ENCODE measurements at regions not wholly inside any gene's neighbourhood (a gene's known extent, or its start where the extent isn't known, plus 50 kb on each side); places are given as distances from the start of the nearest gene placed in this dataset.

DNA sequence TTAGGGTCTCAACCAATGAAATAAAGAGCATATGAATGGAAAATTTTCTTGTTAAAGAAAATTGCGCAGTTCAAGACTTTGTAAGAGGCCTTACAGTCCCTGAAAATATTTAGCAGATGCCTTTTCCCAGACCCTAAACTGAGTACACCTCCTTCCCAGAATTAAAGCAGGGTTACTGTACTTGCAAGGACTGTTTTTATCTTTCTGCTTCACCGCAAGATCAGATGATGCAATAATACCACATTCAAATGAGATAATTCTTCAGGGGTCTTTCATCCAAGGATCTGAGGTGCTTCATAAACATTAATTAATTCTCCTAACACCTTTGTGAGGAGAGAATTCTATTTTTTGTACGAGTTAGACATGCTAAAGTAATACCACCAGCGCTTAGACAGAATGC is 1071.8 kb upstream of the PIK3C3 start:
- DNase-seq (ENCODE audit: low spot score), result no peak

DNA sequence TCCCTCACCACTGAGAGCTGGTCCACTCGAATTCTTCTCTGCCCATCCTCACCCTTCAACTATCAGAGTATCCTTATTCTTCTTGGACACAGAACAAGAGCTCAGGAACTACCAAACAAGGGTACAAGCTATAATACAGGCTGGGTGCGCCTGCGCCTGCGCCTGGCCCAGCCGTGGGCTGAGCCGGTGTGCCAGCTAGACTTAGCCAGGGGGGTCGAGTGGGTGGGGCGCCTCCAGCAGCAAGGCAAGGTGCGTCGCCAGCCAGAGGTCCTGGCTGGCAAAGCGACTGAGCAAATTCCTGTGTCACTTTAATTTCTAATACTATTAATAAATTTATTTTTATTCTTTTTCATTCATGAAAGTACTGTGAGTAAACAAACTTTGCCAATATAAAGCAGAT is 1072.6 kb upstream of the PIK3C3 start:
- no peak for DNase-seq (ENCODE audit: low spot score)

DNA sequence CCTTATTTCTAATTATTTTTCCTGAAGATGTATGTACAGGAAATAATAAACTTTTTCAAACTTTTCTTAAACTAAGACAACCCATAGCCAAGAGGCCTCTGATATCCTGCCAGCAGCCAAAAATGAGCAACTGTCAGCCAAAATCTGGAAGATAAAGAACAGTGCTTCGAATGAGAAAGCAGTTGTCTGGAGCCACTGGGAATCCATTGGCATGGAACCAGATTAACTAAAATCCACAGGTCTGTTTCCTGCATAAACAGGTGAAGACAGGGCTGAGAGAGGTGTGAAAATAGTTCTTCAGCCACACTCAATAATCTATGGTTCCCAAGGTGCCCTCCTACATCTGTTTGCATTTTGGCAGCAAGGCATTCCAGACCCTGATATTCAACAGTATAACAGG is 1076.7 kb upstream of the PIK3C3 start:
- DNase-seq (ENCODE audit: low spot score), result no peak

DNA sequence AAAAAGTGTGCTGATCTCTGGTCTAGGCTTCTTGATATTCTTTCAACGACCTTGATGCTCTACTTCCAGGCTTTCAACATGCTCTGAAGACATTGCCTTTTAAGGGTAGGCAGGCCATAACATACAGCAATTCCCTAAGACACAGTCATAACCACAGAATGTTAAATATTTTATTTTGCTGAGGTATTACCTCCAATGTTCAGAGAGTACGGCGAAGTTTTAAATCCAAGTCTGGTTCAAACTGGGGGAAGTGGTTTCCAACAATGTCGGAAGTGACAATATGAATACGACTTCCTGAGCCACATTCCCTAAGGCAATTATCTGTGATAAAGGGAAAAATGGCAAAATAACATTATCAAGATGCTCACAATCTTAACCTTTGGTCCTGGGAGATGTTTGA is 1077.9 kb upstream of the PIK3C3 start:
- no peak for DNase-seq (ENCODE audit: low spot score)

DNA sequence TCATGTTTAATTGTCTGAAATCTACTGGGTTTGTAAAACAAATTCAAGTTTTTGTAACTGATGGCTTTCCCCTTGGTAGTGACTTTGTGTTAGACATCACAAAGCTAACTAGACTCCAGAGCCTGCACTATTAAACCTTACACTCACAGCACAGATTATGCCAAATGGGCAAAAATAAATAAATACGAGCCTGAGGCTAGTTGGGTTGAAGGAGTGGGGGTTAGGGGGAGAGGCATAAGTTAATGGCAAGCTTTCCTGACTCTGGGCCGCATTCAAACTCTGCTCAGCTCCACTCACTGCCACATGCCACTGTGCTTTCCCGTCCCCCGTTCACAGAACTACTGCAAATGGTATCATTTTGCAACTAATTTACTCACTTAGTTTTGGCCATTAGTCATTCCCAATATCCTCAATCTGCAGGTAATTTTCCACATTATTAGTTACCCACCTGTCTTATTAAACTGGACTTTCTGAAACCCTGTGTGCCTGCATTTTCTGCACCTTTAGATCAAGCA is 1079.9 kb upstream of the PIK3C3 start:
- no peak for DNase-seq (ENCODE audit: low spot score)

DNA sequence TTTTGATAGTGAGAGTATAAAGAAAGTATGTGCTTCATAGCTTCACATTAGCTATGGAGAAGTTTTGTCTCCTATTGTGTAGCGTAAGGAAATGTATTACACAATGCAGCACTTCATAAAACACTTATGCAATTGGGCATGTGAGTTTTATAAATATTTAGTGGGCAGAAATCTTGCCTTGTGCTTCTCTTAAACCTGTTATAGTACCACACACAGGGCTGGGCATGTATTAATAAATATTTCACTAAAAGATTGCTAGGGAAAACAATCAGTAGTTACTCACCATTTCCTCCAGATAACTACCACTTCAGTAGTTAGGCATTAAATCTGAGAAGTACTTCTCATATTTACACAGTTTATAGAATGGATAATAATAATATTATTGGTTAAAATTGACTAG is 1080.8 kb upstream of the PIK3C3 start:
- DNase-seq (ENCODE audit: low spot score), result no peak

DNA sequence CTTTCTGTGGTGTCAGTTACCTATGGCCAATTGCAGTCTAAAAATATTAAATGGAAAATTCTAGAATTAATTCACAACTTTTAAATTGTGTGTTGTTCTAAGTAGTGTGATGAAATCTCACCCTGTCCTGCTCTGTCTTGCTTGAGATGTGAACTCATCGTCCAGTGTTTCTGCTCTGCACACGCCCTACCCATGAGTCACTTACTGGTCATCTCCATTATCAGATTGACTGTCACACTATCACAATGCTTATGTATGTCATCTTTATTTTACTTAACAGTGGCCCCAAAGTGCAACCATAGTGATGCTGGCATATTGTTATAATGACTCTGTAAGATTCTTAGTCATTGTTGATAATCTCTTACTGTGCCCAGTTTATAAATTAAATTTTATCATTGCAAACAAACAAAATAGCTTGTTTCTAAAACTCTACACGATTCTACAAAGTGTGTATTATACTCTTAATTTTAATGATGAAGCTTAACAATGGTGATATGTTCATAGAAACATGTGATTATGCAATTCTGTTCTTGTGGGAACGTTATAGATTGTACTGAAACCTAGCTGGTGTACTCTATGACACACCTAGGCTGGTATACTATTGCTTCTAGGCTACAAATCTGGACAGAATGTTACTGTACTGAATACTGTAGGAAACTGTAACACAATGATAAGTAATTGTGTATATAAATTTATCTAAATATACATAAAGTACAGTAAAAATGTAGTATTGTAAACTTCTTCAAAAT is 1086.8 kb upstream of the PIK3C3 start:
- no peak for DNase-seq (ENCODE audit: low spot score)

DNA sequence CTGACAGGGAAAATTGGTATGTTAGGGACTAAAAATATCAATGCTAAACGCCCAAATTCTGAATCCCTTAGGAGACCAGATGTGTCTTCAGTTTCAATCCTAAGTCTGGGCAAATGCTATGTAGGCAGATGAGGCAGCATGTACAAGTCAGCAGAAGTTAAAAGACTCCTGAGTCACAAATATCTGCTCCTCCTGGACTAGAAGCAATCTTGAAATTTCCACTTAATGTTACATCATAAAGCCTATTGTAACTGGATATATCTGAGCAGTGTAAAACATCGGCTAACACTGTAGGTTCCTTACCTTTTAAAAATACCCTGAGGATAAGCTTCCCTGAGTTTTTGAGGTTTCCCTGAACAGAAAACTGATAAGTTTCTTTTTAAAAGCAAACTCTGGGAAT is 1087.6 kb upstream of the PIK3C3 start:
- DNase-seq (ENCODE audit: low spot score), result no peak

DNA sequence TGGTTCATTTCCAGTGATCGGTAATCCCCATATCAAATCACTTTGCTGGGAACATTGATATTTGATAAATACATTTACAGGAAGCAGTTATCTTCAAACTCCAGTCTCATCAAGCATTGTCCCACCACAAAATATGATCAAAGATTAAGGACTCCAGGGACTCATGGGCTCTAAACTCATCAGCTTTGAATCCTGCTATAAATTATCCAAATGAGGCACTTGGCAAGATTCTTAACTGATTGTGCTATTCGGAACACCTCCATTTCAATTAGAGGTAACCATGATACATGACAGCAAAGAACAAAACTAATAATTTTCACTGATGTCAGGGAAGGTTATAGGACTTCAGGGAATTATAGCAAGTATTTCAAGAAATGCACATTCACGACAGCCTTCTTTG is 1088.1 kb upstream of the PIK3C3 start:
- no peak for DNase-seq (ENCODE audit: low spot score)

DNA sequence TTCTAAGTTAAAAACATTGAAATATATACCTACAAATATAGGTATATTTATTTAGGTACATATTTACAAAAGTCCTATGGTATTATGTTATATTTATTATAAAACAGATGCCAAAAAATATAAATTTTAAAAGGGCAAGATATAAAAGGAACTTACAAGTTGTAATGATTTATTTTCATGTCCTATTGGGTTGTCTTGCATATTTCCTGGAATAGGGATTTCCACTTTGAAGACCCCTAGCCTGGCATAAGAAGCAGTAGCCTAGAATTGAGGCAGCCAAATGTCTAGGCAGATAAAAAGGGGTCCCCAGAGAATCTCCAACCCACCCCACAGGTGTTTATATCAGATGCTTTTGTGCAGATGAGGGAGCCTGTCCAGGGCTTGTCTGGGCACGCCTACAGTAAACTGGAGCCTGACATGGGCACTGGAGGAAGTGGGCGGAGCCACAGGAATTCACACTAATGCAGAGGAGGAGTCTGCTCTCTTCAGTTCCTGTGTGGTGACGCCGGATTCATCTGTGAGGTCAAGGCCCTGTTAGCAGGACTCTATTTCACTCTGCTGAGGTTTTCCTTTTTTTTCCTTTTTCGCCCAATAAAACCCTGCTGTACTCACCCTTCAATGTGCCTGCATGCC is 1088.9 kb upstream of the PIK3C3 start:
- DNase-seq (ENCODE audit: low spot score), result no peak

DNA sequence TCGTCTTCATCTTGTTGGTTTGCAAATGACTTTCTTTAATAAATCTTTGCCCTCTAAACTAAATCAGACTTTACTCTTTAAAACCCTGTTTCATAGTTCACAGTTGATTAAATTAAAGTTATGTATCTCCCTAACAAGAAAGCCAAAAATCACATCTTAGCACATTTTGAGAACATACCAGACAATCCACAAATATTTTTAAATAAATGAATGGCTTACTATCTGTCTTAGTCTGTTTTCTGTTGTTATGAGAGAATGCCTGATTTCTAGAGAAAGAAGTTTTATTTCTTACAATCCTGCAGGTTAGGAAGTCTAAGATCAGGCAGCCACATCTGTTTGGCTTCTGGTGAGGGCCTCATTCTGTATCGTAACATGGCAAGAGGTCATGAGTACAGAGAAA is 1090.2 kb upstream of the PIK3C3 start:
- no peak for DNase-seq (ENCODE audit: low spot score)

DNA sequence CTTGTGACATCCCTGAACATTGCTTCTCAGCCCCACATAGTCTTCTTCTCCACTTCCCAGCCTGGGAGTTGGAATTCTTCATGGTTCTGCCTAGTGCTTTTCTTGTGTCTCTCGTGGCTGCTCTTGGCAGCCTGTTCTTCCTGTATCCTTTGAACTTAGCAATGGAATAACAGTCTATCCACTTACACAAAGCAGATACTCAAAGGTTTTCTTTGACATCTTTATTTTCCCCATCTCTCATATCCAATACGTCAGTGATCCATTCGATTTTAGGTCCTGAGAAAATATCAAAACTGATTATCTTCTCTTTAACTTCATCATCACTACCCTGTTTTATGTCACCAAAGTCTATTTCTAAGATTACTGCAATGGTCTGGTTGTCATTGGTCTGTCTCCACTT is 1091.2 kb upstream of the PIK3C3 start:
- DNase-seq (ENCODE audit: low spot score), result no peak

DNA sequence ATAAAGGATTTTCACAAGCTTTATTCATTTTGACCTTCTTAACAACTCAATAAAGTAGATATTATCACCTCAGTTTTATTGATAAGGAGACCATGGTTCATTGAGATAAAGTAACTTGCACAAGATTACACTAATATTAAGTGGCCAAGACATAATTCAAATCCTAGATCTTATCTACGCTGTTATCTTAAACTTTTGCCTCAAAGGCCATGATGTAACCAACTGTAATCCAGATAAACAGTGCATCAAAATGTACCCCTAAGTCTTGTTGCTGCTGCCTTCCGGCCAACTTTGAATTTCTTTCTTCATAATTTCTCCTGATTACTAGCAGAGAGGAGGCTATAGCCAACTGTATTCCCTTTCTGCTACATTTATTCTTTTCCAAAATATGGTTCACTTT is 1094.8 kb upstream of the PIK3C3 start:
- DNase-seq (ENCODE audit: low spot score), result no peak

DNA sequence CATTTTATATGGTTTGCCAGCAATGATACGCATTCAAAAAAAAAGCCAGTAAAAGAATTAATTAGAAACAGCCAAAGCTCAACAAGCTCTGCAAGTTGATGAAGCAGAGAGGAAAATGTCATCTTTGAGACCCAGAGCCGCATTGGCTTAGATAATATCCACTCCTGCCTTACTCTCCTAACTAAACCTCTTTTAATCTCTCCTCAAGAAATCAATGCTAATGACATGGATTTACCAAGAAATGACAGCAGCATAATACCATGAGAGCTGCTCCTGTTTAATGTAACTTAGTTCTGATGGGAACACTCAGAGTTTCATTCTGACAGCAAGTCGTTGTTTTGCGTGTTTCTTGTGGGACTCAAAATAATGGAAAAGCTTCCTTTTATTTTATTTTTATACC is 1099.4 kb upstream of the PIK3C3 start:
- DNase-seq (ENCODE audit: low spot score), result no peak

DNA sequence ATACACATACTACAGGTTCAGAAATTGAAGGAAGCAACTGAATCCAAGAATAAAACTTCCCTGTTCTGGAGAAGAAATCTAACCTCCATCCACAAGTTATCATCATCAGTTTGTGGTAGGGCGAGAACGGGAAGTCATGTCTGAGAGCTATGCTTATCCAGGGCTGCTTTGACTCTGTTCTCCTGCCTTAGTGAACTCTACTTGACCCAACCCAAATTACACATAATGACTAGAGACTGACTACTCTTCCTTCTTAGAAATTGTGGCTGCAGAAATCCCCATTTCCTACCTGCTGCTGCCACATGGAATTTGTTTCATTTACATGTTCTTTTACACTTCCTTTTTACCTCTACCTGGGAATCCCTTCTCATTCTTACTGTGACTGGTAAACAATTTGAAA is 1102.6 kb upstream of the PIK3C3 start:
- DNase-seq (ENCODE audit: low spot score), result no peak

DNA sequence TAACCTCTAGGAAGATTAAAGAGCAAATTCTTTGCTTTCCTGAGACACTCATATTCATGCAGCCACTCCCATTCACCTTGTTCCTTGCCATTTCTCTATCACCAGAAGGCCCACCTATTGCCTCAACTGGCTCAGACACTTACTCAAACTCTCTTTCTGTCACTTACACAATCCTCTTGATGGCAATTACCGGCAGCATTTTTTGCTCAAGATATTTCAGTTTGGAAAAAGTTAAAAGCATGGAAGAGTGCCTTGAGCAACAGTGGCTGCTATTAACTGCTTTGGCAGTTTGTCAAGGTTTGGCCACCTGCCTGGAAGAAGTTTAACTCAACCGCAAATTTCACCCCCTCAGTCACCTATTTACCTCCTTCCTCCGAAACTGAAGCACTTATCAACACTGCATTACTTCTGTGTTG is 1104.0 kb upstream of the PIK3C3 start:
- no peak for DNase-seq (ENCODE audit: low spot score)

DNA sequence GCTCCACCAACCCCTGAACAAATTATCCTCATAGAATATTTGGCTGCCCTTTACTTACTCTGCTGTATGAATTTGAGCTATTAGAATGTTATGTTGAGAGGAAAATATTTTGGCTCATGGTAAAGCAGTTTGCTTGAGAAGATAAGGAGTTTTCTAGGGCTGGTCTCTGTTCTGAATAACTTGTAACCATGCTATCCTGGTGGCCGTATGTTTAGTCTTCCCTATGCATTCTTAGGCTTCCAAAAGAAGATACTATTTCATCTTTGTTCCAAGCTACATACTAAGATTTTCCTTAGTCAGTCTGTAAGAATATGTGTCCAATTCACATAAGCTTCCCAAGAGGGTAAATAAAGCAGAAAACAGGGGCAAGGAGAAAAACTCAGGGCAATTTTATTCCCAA is 1105.1 kb upstream of the PIK3C3 start:
- no peak for DNase-seq (ENCODE audit: low spot score)

DNA sequence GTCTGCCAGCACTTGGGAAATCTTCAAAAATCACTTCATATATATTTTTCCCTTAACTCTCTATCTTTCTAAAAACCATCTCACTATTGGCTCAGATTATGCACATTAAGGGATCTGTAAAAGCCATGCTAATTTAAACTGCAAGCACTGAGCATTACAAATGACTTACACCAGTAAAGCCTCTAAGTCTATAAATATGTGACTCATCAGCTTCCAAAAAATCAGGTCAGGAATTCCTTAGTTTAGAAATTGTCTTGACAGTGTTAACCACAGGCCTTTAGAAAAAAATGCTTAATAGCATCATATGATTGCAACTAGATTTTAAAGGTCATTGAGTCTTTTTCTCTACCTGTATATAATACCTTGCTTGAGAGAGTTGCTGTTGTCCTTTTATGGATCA is 1113.6 kb upstream of the PIK3C3 start:
- no peak for DNase-seq (ENCODE audit: low spot score)

DNA sequence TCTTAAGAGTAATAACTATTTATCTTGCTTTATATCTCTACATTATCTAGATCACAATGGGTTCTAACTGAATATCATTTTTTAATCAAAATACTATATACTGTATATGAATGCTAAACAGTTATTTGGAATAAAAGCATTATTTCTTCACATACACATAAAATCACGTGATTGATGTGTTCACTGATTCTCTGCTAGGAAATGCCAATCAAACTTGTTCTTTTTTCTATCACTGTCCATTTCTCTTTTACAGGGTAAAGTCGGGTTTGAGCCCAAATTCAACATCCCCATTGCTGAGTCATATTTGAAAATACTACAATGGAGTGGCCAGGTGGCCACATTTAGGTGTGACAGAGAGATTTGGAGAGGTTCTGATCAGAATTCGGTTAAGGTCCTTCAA is 1114.0 kb upstream of the PIK3C3 start:
- DNase-seq (ENCODE audit: low spot score), result no peak

DNA sequence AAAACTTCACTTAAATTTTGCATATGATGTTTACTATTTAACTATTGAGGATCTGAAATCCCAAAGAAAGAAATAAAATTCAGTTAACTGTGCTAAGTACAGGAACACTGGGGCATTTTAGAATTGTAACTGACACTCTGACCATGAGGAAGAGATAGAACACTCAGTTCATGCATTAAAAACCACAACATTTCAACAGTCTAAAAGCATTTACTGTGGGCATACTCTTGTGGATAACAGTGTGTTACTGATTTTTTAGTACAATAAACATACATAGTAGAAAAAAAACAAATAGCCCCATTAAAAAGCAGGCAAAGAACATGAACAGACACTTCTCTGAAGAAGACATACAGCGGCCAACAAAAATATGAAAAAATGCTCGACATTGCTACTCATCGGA is 1122.7 kb upstream of the PIK3C3 start:
- DNase-seq (ENCODE audit: low spot score), result no peak

DNA sequence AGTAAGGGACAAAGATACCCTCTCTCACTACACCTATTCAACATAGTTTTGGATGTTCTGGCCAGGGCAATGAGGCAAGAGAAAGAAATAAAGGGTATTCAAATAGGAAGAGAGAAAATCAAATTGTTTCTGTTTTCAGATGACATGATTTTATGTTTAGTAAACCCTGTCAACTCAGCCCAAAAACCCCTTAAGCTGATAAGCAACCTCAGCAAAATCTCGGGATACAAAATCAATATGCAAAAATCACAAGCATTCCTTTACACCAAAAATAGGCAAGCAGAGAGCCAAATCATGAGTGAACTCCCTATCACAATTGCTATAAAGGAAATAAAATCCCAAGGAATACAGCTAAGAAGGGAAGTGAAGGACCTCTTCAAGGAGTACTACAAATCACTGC is 1130.7 kb upstream of the PIK3C3 start:
- DNase-seq (ENCODE audit: low spot score), result no peak

DNA sequence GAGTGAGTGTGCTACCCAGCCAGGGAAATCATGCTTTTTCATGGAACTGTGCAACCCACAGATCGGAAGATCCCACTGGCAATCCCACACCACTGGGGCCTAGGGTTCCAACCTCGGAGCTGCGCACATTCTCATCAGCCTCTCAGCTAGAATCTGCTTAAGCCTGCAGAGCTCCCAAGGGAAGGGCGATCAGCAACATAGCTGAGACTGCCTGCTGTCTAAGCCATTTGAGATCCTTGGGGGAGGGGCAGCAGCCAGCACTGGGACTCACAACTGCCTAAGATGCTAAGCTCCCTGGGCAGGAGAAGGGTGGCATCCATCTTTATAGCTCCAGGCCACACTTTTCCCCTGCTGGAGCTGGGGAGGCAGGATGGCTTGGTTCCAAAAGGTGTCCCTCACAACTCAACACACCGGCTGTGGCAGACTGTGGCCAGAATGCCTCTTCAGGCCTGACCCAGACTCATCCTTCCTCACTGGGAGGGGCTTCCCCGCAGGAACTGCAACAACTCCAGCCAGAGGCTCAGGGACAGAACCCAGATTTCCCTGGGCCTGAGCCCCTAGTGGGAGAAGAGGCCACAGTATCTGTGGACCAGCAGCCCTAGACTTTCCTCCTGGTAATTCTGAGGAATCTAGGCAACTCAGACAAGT is 1133.3 kb upstream of the PIK3C3 start:
- no peak for DNase-seq (ENCODE audit: low spot score)

DNA sequence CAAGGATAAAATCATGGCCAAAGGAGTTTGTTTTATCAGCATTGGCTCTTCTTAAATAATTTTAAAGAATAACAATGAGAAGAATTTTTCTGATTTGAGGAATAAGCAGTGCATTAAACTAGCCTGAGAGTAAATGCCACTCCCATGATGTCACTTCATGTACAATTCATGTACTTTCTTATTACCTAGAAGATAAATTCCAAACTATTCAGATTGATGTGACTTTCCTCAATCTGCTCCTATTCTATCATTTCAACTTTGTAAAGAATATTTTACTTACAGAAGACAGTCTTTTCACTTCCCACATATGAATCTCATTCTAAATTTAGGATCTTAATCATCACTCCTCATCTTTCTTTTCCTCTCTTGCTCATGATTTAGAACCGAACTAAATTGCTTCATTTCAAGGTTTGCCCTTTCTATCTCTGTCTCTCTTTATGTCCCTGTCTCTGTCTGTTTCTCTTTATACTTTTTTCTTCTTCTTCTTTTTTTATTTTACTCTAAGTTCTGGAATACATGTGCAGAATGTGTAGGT is 1142.0 kb upstream of the PIK3C3 start:
- DNase-seq (ENCODE audit: low spot score), result no peak

All from ureter (tissue), 1 donor.